ENCODE measurements at regions not wholly inside any gene's neighbourhood (a gene's known extent, or its start where the extent isn't known, plus 50 kb on each side); places are given as distances from the start of the nearest gene placed in this dataset.
"Not testable (repeated sequence)": the region's sequence is repeated elsewhere in the genome, so short reads cannot be mapped to it uniquely, and the experiment has no call there.

GRCh38 chr4:164212714-164213113 is 541.2 kb upstream of the SMIM31 start:
- no peak for DNase-seq (ENCODE audit: low read depth)

GRCh38 chr4:164215113-164215741 is 538.7 kb upstream of the SMIM31 start:
- no peak for DNase-seq (ENCODE audit: low read depth)

- no peak for DNase-seq (ENCODE audit: low read depth)
Observed at GRCh38 chr4:164221631-164222030, 532.3 kb upstream of the SMIM31 start.

DNA sequence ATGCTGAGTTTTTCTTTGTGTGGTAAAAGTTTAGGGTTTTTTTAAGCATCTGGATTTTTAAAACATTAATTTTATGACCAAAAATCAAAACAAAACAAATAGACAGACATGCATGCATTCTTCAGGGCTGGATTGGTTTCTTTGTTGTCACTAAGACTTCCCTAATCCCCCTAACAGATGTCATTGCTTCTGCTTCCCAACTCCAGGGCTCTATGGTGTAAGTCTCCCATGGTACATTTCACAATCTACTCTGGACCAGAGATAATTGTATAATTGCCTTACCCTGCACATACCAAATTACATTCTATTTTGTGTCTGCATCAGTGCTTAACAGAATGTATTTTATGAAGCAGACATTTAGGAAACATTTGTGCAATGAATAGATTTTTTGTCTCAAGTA is 529.1 kb upstream of the SMIM31 start:
- no peak for DNase-seq (ENCODE audit: low read depth)

- DNase-seq (ENCODE audit: low read depth): no peak
Observed at GRCh38 chr4:164229255-164229654, 524.7 kb upstream of the SMIM31 start.

DNA sequence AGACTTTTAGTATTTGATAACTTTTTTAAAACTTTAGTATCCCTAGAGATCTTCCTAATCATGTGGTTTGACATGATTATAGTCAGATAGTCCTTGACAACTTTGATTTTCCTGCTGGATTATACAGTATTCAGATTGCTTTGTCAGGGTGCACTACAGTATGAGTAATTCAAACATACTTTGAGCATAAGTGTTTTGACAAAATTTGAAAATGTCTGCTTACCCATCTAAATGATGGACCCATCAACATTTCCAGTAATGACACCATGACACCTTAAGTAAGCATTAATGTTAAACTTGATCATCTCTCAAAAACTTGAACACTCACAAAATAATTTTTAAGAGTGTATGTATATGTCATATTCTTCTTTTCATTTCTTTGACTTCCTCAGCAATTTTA is 514.5 kb upstream of the SMIM31 start:
- DNase-seq (ENCODE audit: low read depth): no peak

DNA sequence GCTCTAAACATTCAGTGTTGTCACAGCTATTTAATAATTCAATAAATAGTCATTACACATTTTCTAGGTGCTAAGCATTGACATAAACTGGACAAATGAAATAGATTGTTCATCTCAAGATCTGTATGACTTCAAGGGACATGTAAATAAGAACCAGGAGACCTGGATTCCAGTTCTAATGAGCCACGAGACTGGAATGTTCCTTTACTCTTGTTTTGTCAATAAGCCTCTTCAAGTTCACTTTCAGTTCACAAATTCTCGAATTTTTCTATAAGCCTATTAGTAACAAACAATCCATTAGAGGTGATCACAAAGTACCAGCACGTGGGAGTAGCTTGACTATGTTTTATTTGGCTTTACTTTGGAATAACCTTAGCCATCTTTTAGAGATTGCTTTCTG is 514.0 kb upstream of the SMIM31 start:
- DNase-seq (ENCODE audit: low read depth): no peak

GRCh38 chr4:164251257-164251656 is 502.7 kb upstream of the SMIM31 start:
- DNase-seq (ENCODE audit: low read depth): no peak

GRCh38 chr4:164252286-164252685 is 501.6 kb upstream of the SMIM31 start:
- no peak for DNase-seq (ENCODE audit: low read depth)

DNA sequence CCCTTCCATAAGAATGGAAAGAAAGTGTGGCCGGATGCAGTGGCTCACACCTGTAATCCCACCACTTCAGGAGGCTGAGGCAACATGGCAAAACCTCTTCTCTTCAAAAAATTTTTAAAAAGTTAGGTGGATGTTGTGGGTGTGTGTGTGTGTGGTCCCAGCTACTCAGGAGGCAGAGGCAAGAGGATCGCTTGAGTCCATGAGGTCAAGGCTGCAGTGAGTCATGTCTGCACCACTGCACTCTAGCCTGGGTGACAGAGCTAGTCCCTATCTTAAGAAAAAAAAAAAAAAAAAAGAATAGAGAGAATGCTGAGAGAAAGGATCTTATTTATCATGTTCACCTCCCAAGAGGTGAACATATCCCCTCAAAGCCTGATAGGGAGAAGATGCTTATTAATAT is 492.1 kb upstream of the SMIM31 start:
- DNase-seq (ENCODE audit: low read depth): no peak

DNA sequence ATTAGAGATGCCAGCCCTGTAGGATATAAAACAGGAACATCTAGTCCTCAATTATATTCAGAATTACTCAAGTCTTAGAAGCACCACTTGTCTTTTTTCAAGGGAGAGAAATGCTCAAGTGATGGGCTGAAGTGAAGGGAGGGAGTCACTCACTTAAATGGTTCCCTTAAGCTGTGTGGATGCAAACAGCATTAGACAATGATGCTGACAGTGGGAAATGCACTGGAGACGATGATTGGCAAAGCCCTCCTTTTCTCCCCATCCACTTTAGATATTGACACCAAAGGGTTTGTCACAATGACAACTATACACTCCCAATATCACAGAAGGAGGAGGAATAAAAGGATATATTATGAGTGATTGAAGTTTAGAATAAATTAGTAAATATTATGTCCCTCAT is 491.4 kb upstream of the SMIM31 start:
- DNase-seq (ENCODE audit: low read depth): not testable (repeated sequence)

- not testable (repeated sequence) for DNase-seq (ENCODE audit: low read depth)
Observed at GRCh38 chr4:164277414-164277813, 476.5 kb upstream of the SMIM31 start.

DNA sequence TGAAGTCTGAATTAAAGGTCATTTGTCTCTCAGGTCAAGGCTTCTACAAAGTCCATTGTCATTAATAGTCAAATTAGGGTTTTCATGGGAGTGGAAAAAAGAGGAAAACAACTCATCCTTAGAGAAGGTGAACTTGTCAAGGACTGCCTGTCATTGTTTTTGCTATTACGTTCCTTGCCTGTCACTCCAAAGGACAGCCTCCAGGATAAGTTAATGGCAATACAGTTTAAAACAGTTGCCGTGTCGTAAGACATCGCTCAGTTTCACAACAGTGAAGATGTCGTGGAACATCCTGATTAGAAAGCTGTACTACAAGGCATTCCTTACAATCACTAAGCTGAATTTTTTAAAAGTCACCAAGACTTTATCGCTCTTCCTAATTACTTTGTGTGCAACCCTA is 466.8 kb upstream of the SMIM31 start:
- DNase-seq (ENCODE audit: low read depth): no peak

- DNase-seq (ENCODE audit: low read depth): no peak
Observed at GRCh38 chr4:164288578-164288977, 465.4 kb upstream of the SMIM31 start.

DNA sequence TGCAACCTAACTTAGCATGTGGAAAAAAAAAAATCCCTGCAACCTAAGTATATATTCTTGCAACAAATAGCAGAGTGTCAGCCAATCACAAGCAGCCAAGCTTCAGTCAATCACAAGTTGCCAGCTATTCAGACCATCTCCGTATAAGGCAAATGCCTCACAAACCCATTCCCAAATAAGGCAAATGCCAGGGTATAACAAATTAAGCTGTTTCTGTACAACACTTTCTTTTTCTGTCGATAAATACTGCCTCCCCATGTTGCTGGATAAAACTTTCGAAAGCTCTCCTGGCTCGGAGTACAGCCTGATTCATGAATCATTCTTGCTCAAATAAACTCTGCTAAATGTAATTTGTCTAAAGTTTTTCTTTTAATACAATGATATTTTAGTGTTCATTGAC is 460.7 kb upstream of the SMIM31 start:
- no peak for DNase-seq (ENCODE audit: low read depth)

- no peak for DNase-seq (ENCODE audit: low read depth)
Observed at GRCh38 chr4:164293743-164294142, 460.2 kb upstream of the SMIM31 start.

- DNase-seq (ENCODE audit: low read depth): no peak
Observed at GRCh38 chr4:164301430-164301829, 452.5 kb upstream of the SMIM31 start.

- DNase-seq (ENCODE audit: low read depth): no peak
Observed at GRCh38 chr4:164304101-164304639, 449.8 kb upstream of the SMIM31 start.

GRCh38 chr4:164304861-164305260 is 449.1 kb upstream of the SMIM31 start:
- no peak for DNase-seq (ENCODE audit: low read depth)

GRCh38 chr4:164307262-164307661 is 446.7 kb upstream of the SMIM31 start:
- no peak for DNase-seq (ENCODE audit: low read depth)

- DNase-seq (ENCODE audit: low read depth): no peak
Observed at GRCh38 chr4:164312671-164313070, 441.3 kb upstream of the SMIM31 start.

DNA sequence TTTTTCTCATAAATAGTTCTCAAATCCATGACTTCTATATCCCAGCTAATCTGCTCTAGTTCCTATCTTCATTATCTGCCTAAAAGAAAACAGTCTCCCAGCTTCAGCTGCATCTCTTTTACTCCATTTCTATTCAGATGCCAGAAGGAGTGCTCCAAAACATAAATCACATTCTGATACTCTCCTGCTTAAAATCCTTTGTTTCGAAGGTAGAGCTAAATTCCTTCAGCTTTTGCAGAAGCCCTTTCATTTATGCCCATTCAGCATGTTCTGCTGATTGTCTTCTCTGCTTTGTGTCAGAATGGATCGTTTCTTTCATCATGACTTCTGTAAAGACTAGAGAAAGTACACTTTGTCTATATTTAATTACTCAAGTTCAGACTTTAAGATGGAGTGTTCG is 440.1 kb upstream of the SMIM31 start:
- DNase-seq (ENCODE audit: low read depth): no peak

GRCh38 chr4:164318350-164318749 is 435.6 kb upstream of the SMIM31 start:
- no peak for DNase-seq (ENCODE audit: low read depth)

DNA sequence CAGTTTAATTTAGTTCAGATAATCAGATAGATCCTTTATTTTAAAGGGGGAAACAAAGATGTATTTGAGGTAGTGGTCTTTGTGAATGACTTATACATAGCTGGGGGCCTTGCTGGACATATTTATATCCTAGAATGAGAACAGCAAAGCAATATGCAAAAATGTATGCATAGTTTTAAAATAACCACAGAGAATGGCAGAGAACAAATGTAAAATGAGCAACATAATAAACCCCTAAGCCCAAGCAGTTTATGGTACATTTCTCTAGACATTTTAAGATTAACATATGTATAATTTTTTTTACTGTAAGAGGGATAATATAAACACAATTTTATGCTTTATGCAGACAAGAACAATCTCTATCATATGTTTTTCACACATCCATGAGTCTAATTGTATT is 434.2 kb upstream of the SMIM31 start:
- DNase-seq (ENCODE audit: low read depth): no peak
